DMS79 (cell line): ENCODE measurements at regions not wholly inside any gene's neighbourhood (a gene's known extent, or its start where the extent isn't known, plus 50 kb on each side); places are given as distances from the start of the nearest gene placed in this dataset.
"Not testable (repeated sequence)": the region's sequence is repeated elsewhere in the genome, so short reads cannot be mapped to it uniquely, and the experiment has no call there.

ENCODE experiments used
- DNase-seq: peaks from one replicate; lab custom pipeline; 2025; lab: John Stamatoyannopoulos, UW

- no peak for DNase-seq
Measured at GRCh38 chr6:160804639-160805038, 102.6 kb downstream of the PLG start.

DNA sequence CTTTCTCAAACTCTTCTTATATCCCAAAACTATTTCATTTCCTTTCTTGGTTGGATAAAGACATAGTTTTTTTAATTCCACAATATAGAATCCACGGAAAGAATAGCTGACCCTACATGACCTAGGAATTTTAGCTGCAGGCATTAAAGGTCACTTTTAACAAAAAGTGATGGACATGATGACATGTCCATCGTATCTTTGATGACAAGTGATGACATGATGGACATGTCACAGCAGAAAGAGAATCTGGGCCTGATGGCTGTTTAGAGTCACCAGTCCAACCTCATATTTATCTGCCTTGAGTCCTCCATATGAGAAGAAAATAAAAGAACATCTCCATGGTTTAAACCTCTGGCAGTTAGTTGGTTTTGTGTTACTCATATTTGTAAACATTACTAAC, 106.2 kb downstream of the PLG start:
- no peak for DNase-seq

GRCh38 chr6:160810238-160810637, 108.2 kb downstream of the PLG start:
- no peak for DNase-seq

DNA sequence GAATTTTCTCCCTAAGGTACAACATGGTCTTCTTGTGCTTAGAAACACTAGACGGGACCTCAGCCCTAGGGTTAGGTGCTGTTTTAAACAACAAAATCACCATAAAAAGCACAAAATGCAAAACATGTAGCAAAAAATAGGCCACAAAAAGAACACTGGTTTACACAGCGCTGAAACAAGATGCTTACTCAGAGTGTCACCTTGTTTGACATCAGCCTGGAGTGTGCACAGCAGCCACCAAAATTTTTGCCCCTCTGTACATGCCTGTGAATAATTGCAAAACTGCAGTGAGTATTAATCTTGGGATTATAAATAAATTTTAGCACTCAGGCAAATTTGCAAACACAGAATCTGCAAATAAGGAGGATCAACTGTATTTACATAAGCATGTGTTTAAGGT, 110.1 kb downstream of the PLG start:
- DNase-seq, result no peak

GRCh38 chr6:160818934-160819333, 116.9 kb downstream of the PLG start:
- no peak for DNase-seq

DNA sequence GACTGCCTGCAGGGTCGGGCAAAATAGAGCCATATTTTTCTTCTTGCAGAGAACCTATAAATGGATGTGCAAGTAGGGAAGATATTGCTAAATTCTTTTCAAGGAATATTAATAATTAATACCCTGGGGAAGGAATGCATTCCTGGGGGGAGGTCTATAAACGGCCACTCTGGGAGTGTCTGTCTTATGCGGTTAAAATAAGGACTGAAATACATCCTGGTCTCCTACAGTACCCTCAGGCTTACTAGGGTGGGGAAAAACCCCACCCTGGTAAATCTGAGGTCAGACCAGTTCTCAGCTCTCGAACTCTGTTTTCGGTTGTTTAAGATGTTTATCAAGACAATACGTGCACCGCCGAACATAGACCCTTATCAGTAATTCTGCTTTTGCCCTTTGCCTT, 118.6 kb downstream of the PLG start:
- not testable (repeated sequence) for DNase-seq

GRCh38 chr6:160831739-160832138, 129.7 kb downstream of the PLG start:
- no peak for DNase-seq

DNA sequence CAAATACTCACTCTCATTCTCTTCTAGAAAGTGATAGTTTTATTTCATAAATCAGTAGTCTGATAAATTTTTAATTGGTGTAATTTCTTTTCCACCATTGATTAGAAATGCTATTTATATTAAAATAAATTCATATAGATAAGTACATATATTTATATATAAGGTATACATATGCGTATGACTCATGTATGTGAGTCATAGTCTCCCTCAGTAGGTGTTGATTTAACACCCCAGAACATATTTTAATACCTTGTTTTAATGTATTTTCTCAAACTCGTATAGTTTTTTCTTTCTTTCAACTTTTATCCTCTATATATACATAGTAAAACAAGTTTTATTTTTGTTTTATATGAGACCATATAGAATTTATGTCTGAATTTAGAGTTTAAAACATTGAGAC, 130.4 kb downstream of the PLG start:
- no peak for DNase-seq

DNA sequence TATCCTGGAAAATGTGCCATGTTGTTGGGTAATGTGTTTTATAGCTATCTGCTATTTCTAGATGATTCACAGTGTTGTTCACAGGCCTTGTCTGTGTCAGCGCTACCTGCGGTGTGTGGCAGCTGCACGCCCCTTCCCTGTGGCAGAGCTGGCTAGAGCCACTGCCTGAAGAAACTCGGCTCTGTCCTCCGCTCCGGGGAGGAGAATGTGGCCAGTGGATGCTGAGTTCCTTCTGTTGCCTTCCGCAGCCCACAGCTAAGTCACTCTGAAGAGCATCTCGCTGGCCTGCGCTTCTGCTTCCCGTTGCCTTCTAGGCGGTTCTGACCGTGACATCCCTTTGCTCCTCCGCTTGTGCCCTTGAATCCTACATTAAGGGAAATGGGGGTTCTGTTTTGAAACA, 135.1 kb downstream of the PLG start:
- DNase-seq, result no peak

DNA sequence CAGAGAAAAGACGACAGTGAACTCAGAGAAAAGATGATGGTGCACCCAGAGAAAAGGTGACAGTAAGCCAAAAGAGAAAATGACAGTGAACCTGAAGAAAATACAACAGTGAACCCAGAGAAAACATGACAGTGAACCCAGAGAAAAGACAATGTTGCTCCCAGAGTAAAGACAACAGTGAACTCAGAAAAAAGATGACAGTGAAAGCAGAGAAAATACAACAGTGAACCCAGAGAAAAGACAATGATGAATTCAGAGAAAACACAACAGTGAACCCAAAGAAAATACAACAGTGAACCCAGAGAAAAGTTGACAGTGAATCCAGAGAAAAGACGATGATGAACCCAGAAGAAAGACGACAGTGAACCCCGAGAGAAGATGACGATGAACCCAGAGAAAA, 140.5 kb upstream of the MAP3K4 start:
- DNase-seq, result no peak

- DNase-seq, result no peak
Measured at GRCh38 chr6:160853946-160854345, 137.6 kb upstream of the MAP3K4 start.

GRCh38 chr6:160858886-160859285, 132.7 kb upstream of the MAP3K4 start:
- no peak for DNase-seq

DNA sequence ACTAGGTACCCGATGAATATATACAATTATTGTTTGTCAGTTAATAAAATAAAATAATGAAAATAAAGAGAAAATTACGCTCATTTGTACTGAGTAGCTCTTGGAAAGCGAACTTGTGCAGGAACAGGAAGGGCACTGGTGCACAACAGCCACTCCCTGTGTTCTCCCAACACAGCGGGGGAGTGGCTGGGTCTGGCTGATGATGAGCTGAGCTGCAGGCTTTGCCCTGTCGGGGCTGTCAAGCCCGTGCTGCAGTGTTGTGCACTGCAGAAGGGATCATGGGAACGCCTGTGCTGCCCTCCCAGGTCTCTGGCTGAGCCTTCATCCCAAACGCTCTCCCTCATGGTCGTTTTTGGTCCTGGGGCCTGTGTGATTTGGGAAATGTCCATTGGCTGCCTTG, 131.7 kb upstream of the MAP3K4 start:
- no peak for DNase-seq

DNA sequence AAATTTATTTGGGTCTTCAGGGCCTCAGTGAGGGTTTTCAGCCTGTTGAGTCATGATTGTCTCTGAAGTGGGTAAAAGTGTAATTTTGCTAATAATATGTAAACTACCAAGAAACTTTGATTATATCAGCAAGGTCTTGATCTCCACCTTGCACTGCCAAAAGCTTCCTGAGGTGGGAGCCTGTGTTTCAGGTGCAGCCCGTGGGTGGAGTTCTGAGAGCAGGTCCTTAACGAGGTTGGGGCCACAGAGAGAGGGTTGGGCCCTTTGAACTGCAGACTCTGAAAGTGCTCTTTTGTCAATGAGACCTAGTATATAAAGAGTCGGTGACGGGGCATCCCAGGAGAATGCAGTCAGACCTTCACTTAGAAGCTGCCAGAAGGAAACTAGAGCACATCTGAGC, 129.7 kb upstream of the MAP3K4 start:
- DNase-seq, result no peak

DNA sequence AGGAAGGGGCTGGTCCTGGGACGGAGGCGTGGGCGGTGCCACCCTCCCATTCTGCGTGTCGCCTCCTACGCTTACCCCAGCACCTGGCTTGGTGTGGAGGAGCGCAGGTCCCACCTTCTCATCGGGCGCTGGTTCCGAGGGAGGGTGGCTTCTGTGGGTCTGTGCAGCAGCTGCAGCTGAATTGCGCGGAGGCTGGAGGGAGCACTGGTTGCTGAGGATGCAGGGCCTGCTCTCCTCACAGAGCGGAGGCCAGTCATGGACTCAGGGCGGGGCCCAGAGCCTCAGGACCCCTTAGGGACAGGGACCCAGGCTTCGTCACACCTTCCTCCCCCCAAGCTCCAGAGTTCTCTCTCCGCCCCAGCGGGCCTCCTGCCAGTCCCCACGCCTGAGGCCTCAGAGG, 127.8 kb upstream of the MAP3K4 start:
- no peak for DNase-seq

- DNase-seq, result no peak
Measured at GRCh38 chr6:160871320-160871719, 120.2 kb upstream of the MAP3K4 start.

GRCh38 chr6:160881148-160881808, 110.3 kb upstream of the MAP3K4 start:
- no peak for DNase-seq

- no peak for DNase-seq
Measured at GRCh38 chr6:160882006-160882405, 109.6 kb upstream of the MAP3K4 start.

- DNase-seq, result no peak
Measured at GRCh38 chr6:160882791-160883279, 108.7 kb upstream of the MAP3K4 start.

- DNase-seq, result no peak
Measured at GRCh38 chr6:160883560-160883959, 108.0 kb upstream of the MAP3K4 start.

DNA sequence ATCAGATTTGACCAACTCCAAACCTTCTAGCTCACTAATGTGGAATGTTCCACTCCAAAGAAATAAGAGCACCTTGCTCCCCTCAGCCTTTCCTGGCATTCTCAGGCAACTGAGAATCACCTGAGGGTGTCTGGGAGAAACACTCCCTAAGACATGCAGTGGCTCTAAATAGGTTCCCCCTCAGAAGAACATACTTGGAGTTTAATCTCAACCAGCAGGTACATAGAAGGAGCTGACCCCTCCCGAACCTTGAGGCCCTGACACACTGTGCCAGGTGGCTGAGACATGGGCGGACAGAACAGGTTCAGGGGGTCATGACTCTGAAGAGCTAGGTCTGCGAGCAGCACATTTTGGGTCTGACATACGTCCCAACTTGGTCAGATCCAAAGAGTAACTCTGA, 107.6 kb upstream of the MAP3K4 start:
- DNase-seq, result no peak

- not testable (repeated sequence) for DNase-seq
Measured at GRCh38 chr6:160889148-160889547, 102.4 kb upstream of the MAP3K4 start.

DNA sequence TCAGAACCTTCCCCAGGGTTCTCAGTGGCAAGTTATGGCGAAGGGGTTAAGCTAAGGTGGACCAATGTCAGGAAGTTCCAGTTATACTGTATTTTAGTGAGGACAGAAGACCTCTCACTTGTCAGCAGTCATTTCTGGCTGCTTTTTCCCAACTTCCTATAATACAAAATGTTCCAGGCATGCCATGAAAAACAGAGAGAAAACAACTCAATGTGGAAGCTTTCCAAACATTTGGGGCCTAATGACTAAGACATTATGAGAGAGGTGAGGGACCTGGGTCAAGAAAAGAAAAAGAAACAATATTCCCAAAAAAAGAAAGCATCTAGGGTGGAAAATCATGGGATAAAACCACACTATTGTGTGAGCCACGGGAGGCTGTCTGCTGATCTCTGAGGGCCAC, 99.9 kb upstream of the MAP3K4 start:
- no peak for DNase-seq

DNA sequence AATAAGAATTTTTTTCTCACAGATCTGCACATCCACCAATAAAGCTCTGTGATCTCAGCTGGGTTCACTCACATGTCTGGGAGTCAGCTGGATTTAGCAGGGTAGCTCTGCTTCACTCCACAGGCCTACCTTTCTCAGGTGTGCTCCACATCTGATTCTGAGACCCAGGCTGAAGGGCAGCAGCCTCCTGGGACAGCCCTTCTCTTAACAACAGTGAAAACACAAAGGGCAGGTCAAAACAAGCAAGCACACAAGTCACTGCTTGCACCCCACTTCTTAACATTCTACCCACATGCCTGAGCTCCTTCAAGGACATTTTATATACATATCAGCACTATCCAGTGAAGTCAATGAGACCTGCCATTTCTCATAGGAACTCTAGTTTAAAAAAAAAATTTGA, 96.0 kb upstream of the MAP3K4 start:
- no peak for DNase-seq
